ENCODE measurements at regions not wholly inside any gene's neighbourhood (a gene's known extent, or its start where the extent isn't known, plus 50 kb on each side); places are given as distances from the start of the nearest gene placed in this dataset.

DNA sequence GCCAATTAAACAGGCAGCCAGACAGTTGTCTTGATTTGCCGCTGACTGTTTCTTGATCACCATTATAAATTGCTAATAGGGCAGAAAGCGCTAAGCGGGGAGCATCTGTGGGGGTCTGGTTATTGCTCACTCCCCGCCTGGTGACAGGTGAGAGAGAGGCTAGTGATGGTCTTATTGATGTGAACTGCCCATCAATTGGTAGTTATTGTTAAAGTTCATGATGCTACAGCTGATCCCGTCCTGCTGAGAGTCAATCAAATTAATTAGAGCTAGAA, 148.5 kb downstream of the LNPK start:
- CTCF ChIA-PET, result interaction anchor here (0.5 kb wide), 1 partner anchor 533 kb away, joined by 5 read pairs; no protein-coding TSS in a partner anchor
- H3K9me1 ChIP-seq (replicated peaks; ENCODE audit: control insufficient read depth, extremely low read depth, insufficient read depth, low read length), result no peaks in the 10 kb centered on the region
- no peaks in the 10 kb centered on the region for H3K79me2 ChIP-seq (ENCODE audit: control insufficient read depth, insufficient read depth, low read length)
- TF ChIP-seq GATA2 (IDR thresholded peaks at IDR 0.05; ENCODE audit: insufficient read depth, insufficient read length, low read depth, low read length) (no peak), EZH2 (IDR thresholded peaks at IDR 0.05; ENCODE audit: borderline replicate concordance, low read depth, low read length, severe bottlenecking) (no peak)
- H4K20me1 ChIP-seq (replicated peaks; ENCODE audit: control insufficient read depth, extremely low read depth, insufficient read depth, low read length), result no peaks in the 10 kb centered on the region
- no peak overlapping the region for H3K27ac ChIP-seq (ENCODE audit: insufficient read depth, low read depth, low read length)
- H3K4me2 ChIP-seq (ENCODE audit: insufficient read depth, low read length), result no peak overlapping the region
- intact Hi-C loops (cut with micrococcal nuclease), result no loop called here
- no peak overlapping the region for H2AFZ ChIP-seq (ENCODE audit: low read depth, low read length)
- H3K4me3 ChIP-seq (replicated peaks in 1 of 3; ENCODE audit: insufficient read depth in 1 of 3, low read depth in 1 of 3, low read length in 3 of 3), result no peak overlapping the region
- no peaks in the 10 kb centered on the region for H3K27me3 ChIP-seq (ENCODE audit: control insufficient read depth in 2 of 2, insufficient read depth in 2 of 2, low read length in 2 of 2)
- POLR2A ChIA-PET, result no interaction called here
- dilution Hi-C loops (cut with MboI; ENCODE audit: extremely low pct_ligation_motif_present, low sequenced_read_pairs), result no loop called here
- no peak for DNase-seq (ENCODE audit: low read depth, low spot score)
- H3K36me3 ChIP-seq (ENCODE audit: control insufficient read depth in 2 of 2, extremely low read depth in 1 of 2, insufficient read depth in 2 of 2, low read length in 2 of 2), result no peaks in the 10 kb centered on the region
- no peaks in the 10 kb centered on the region for H3K4me1 ChIP-seq (ENCODE audit: control insufficient read depth, extremely low read depth, insufficient read depth, low read length)
- no TSS peak for BruUV-seq (replicated peaks)
- no peak for FAIRE-seq
- no peak overlapping the region for H3K9ac ChIP-seq (replicated peaks; ENCODE audit: extremely low read depth, insufficient read depth, low read length)
- H3K9me3 ChIP-seq (replicated peaks; ENCODE audit: control insufficient read depth, insufficient read depth, low read length), result no peaks in the 10 kb centered on the region

DNA sequence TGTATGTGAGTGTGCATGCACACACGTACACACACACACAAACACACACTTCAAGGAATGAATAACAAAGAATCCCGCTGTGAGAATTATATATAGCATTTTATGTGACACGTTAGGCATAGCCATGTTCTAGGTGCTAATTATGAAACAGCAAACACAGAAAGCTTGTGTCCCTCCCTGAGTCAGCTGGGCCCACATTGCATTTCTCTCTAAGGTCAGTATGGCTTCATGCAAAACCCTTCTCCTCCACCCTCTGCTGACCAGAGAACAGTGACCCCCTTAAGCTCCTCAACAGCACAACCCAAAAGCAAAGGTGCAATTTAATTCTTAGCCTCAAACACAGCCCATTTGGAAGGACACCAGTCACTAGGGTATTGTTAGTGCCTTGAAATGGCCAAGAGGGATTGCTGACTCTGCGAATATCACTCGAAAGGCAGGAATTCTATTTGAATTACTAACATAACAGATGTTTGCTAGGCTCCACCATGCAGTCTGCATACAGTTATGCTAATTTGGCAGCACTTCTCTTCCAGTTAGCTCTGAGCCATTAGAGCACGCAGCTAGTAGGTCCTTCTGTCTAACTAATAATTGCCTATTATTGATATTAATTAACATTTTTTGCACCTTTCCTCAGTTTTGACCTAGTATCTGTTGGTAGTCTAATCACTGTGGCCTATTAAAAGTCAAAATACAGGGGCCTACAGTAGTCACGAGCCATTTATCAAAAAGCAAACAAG, 149.0 kb downstream of the LNPK start:
- no peak overlapping the region for H3K27ac ChIP-seq (ENCODE audit: insufficient read depth, low read depth, low read length)
- no peak overlapping the region for H2AFZ ChIP-seq (ENCODE audit: low read depth, low read length)
- H4K20me1 ChIP-seq (replicated peaks; ENCODE audit: control insufficient read depth, extremely low read depth, insufficient read depth, low read length), result no peaks in the 10 kb centered on the region
- H3K4me3 ChIP-seq (replicated peaks in 1 of 3; ENCODE audit: insufficient read depth in 1 of 3, low read depth in 1 of 3, low read length in 3 of 3), result no peak overlapping the region
- dilution Hi-C loops (cut with MboI; ENCODE audit: extremely low pct_ligation_motif_present, low sequenced_read_pairs) (no loop called here), intact Hi-C loops (cut with micrococcal nuclease) (no loop called here)
- H3K36me3 ChIP-seq (ENCODE audit: control insufficient read depth in 2 of 2, extremely low read depth in 1 of 2, insufficient read depth in 2 of 2, low read length in 2 of 2), result no peaks in the 10 kb centered on the region
- no peak for DNase-seq (ENCODE audit: low read depth, low spot score)
- H3K9ac ChIP-seq (replicated peaks; ENCODE audit: extremely low read depth, insufficient read depth, low read length), result no peak overlapping the region
- no peaks in the 10 kb centered on the region for H3K79me2 ChIP-seq (ENCODE audit: control insufficient read depth, insufficient read depth, low read length)
- ChIA-PET CTCF (interaction anchor here (0.5 to 1.0 kb wide), 2 partner anchors 27 to 532 kb away, joined by 4 to 5 read pairs; no protein-coding TSS in a partner anchor), POLR2A (no interaction called here)
- no peaks in the 10 kb centered on the region for H3K4me1 ChIP-seq (ENCODE audit: control insufficient read depth, extremely low read depth, insufficient read depth, low read length)
- no TSS peak for BruUV-seq (replicated peaks)
- TF ChIP-seq, protein P1, sequence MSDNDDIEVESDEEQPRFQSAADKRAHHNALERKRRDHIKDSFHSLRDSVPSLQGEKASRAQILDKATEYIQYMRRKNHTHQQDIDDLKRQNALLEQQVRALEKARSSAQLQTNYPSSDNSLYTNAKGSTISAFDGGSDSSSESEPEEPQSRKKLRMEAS (IDR thresholded peaks at IDR 0.05; ENCODE audit: insufficient read depth, insufficient read length), result no peak
- TF ChIP-seq GATA2 (IDR thresholded peaks at IDR 0.05; ENCODE audit: insufficient read depth, insufficient read length, low read depth, low read length) (no peak), POLR2A (IDR thresholded peaks at IDR 0.05; ENCODE audit: low read depth, low read length) (no peak), MYC (IDR thresholded peaks at IDR 0.05; ENCODE audit: low read depth, low read length) (no peak), JUN (IDR thresholded peaks at IDR 0.05; ENCODE audit: borderline replicate concordance, insufficient read depth, insufficient read length, low read depth) (no peak), EZH2 (IDR thresholded peaks at IDR 0.05; ENCODE audit: borderline replicate concordance, low read depth, low read length, severe bottlenecking) (no peak), POLR2AphosphoS5 (IDR thresholded peaks at IDR 0.05; ENCODE audit: insufficient read depth, low read depth, low read length) (no peak), FOS (IDR thresholded peaks at IDR 0.05; ENCODE audit: borderline replicate concordance, insufficient read depth, low read length) (no peak)
- TF ChIP-seq, protein P2, sequence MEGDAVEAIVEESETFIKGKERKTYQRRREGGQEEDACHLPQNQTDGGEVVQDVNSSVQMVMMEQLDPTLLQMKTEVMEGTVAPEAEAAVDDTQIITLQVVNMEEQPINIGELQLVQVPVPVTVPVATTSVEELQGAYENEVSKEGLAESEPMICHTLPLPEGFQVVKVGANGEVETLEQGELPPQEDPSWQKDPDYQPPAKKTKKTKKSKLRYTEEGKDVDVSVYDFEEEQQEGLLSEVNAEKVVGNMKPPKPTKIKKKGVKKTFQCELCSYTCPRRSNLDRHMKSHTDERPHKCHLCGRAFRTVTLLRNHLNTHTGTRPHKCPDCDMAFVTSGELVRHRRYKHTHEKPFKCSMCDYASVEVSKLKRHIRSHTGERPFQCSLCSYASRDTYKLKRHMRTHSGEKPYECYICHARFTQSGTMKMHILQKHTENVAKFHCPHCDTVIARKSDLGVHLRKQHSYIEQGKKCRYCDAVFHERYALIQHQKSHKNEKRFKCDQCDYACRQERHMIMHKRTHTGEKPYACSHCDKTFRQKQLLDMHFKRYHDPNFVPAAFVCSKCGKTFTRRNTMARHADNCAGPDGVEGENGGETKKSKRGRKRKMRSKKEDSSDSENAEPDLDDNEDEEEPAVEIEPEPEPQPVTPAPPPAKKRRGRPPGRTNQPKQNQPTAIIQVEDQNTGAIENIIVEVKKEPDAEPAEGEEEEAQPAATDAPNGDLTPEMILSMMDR (IDR thresholded peaks at IDR 0.05; ENCODE audit: extremely low read depth in 1 of 2, insufficient read depth in 1 of 2, low read depth in 1 of 2, low read length in 2 of 2), result no peak
- no peak for FAIRE-seq
- no peaks in the 10 kb centered on the region for H3K27me3 ChIP-seq (ENCODE audit: control insufficient read depth in 2 of 2, insufficient read depth in 2 of 2, low read length in 2 of 2)
- no peak overlapping the region for H3K4me2 ChIP-seq (ENCODE audit: insufficient read depth, low read length)
- H3K9me3 ChIP-seq (replicated peaks; ENCODE audit: control insufficient read depth, insufficient read depth, low read length), result no peaks in the 10 kb centered on the region
- H3K9me1 ChIP-seq (replicated peaks; ENCODE audit: control insufficient read depth, extremely low read depth, insufficient read depth, low read length), result no peaks in the 10 kb centered on the region

Data from endothelial cell of umbilical vein (primary cell).